ENCODE measurements at regions not wholly inside any gene's neighbourhood (a gene's known extent, or its start where the extent isn't known, plus 50 kb on each side); places are given as distances from the start of the nearest gene placed in this dataset.

- peak; percentile 69 for TF ChIP-seq GATA2 (IDR thresholded peaks at IDR 0.05; ENCODE audit: low read depth, low read length)
- TF ChIP-seq GATA3 (IDR thresholded peaks at IDR 0.05; ENCODE audit: low read depth, low read length) = no peak
Measured at GRCh38 chr4:94131212-94131611, 76.5 kb upstream of the SMARCAD1 start.

All from SH-SY5Y (cell line).